Hepatic stellate cell (primary cell): ENCODE measurements at regions not wholly inside any gene's neighbourhood (a gene's known extent, or its start where the extent isn't known, plus 50 kb on each side); places are given as distances from the start of the nearest gene placed in this dataset.

Source experiments
- DNase-seq: peaks from one replicate; pipeline ENCODE4 v3.0.0; 2011; ENCODE audit warnings: low spot score

- no peak for DNase-seq
These were observed 52.8 kb upstream of the FBXL7 start for GRCh38 chr5:15447209-15447608.

- no peak for DNase-seq
These were observed 53.4 kb upstream of the FBXL7 start for GRCh38 chr5:15446552-15446951.

- no peak for DNase-seq
These were observed 57.8 kb upstream of the FBXL7 start for GRCh38 chr5:15442193-15442570.

GRCh38 chr5:15441433-15442192, 58.4 kb upstream of the FBXL7 start:
- no peak for DNase-seq

- no peak for DNase-seq
These were observed 59.5 kb upstream of the FBXL7 start for GRCh38 chr5:15440434-15440833.

GRCh38 chr5:15439801-15440200, 60.2 kb upstream of the FBXL7 start:
- DNase-seq = no peak

- no peak for DNase-seq
These were observed 66.3 kb upstream of the FBXL7 start for GRCh38 chr5:15433709-15434108.

GRCh38 chr5:15431923-15432322, 68.1 kb upstream of the FBXL7 start:
- no peak for DNase-seq

- DNase-seq = no peak
These were observed 74.2 kb upstream of the FBXL7 start for GRCh38 chr5:15425766-15426165.

GRCh38 chr5:15424769-15425168, 75.2 kb upstream of the FBXL7 start:
- no peak for DNase-seq

GRCh38 chr5:15421921-15422412, 78.0 kb upstream of the FBXL7 start:
- DNase-seq = no peak

GRCh38 chr5:15421381-15421780, 78.6 kb upstream of the FBXL7 start:
- no peak for DNase-seq

- DNase-seq = no peak
These were observed 79.8 kb upstream of the FBXL7 start for GRCh38 chr5:15420201-15420600.

- no peak for DNase-seq
These were observed 82.8 kb upstream of the FBXL7 start for GRCh38 chr5:15417156-15417555.

- no peak for DNase-seq
These were observed 93.5 kb upstream of the FBXL7 start for GRCh38 chr5:15406478-15406877.

- no peak for DNase-seq
These were observed 106.8 kb upstream of the FBXL7 start for GRCh38 chr5:15393146-15393545.

GRCh38 chr5:15391704-15392397, 108.1 kb upstream of the FBXL7 start:
- DNase-seq = no peak

GRCh38 chr5:15388866-15389265, 111.1 kb upstream of the FBXL7 start:
- no peak for DNase-seq

- no peak for DNase-seq
These were observed 112.0 kb upstream of the FBXL7 start for GRCh38 chr5:15387931-15388524.

GRCh38 chr5:15386122-15386521, 113.9 kb upstream of the FBXL7 start:
- DNase-seq = no peak

- DNase-seq = no peak
These were observed 114.4 kb upstream of the FBXL7 start for GRCh38 chr5:15385553-15385952.

GRCh38 chr5:15385037-15385436, 114.9 kb upstream of the FBXL7 start:
- no peak for DNase-seq

- DNase-seq = no peak
These were observed 115.4 kb upstream of the FBXL7 start for GRCh38 chr5:15384581-15384980.
